GM23338 (cell line): ENCODE measurements at regions not wholly inside any gene's neighbourhood (a gene's known extent, or its start where the extent isn't known, plus 50 kb on each side); places are given as distances from the start of the nearest gene placed in this dataset.

Source experiments
- ATAC-seq: fragments of 200-7000 bp; cut with Tn5 transposase; 3 replicates; pipeline ENCODE4 v1.9.1; 2020
- DNase-seq: peaks from one replicate; pipeline ENCODE4 v3.0.0-alpha.2; 2015; ENCODE audit warnings: low spot score
- H2AFZ ChIP-seq: fragments of 200-600 bp; sonication (generic); 2 replicates; pipeline ENCODE4 v1.8.0; 2016; ENCODE audit warnings: antibody characterized with exemption, mild to moderate bottlenecking, moderate library complexity
- H3F3A ChIP-seq: fragments of 200-600 bp; sonication (generic); replicated peaks from 2 replicates; pipeline ENCODE4 v1.8.0; 2017; ENCODE audit warnings: antibody characterized with exemption, mixed run types, low read depth
- H3K27ac ChIP-seq: fragments of 200-600 bp; sonication (generic); 2 replicates; pipeline ENCODE4 v1.6.1; 2016; ENCODE audit warnings: low read depth
- H3K27me3 ChIP-seq: fragments of 200-600 bp; sonication (generic); 2 replicates; pipeline ENCODE4 v1.8.0; 2016; ENCODE audit warnings: mild to moderate bottlenecking, mixed run types, moderate library complexity; ENCODE audit not compliant: insufficient read depth
- H3K36me3 ChIP-seq: fragments of 200-600 bp; sonication (generic); 2 replicates; pipeline ENCODE4 v1.8.0; 2016; ENCODE audit warnings: mild to moderate bottlenecking; ENCODE audit not compliant: insufficient read depth
- H3K4me1 ChIP-seq: fragments of 200-600 bp; sonication (generic); 2 replicates; pipeline ENCODE4 v1.8.0; 2016; ENCODE audit warnings: mild to moderate bottlenecking, moderate library complexity; ENCODE audit not compliant: insufficient read depth
- H3K4me2 ChIP-seq: fragments of 200-600 bp; sonication (generic); 2 replicates; pipeline ENCODE4 v1.7.1; 2017; ENCODE audit warnings: mixed run types
- H3K4me3 ChIP-seq: fragments of 200-600 bp; sonication (generic); 2 replicates; pipeline ENCODE4 v1.6.1; 2016; ENCODE audit warnings: mixed run types
- H3K79me2 ChIP-seq: fragments of 200-600 bp; sonication (generic); replicated peaks from 2 replicates; pipeline ENCODE4 v1.8.0; 2017; ENCODE audit warnings: mild to moderate bottlenecking; ENCODE audit not compliant: insufficient read depth
- H3K9me2 ChIP-seq: fragments of 200-600 bp; sonication (generic); 2 replicates; pipeline ENCODE4 v1.8.0; 2017; ENCODE audit not compliant: insufficient read depth
- H4K20me1 ChIP-seq: fragments of 200-600 bp; sonication (generic); replicated peaks from 2 replicates; pipeline ENCODE4 v1.8.0; 2017; ENCODE audit warnings: mild to moderate bottlenecking; ENCODE audit not compliant: insufficient read depth
- H3K27ac Mint-ChIP-seq: 2 replicates; pipeline ENCODE4 v1.8.0; 2020; ENCODE audit warnings: inconsistent platforms, mild to moderate bottlenecking, moderate library complexity, mixed read lengths
- H3K27me3 Mint-ChIP-seq: 3 replicates; pipeline ENCODE4 v1.8.0; 2022; ENCODE audit warnings: low read depth, mild to moderate bottlenecking, moderate library complexity, mixed read lengths, inconsistent platforms; ENCODE audit not compliant: insufficient read depth, poor library complexity
- H3K36me3 Mint-ChIP-seq: 3 replicates; pipeline ENCODE4 v1.8.0; 2021; ENCODE audit warnings: low read depth, mild to moderate bottlenecking, inconsistent platforms, moderate library complexity, mixed read lengths
- H3K4me1 Mint-ChIP-seq: 3 replicates; pipeline ENCODE4 v1.8.0; 2020; ENCODE audit warnings: mild to moderate bottlenecking, inconsistent platforms, mixed read lengths
- H3K4me3 Mint-ChIP-seq: 3 replicates; pipeline ENCODE4 v1.8.0; 2021; ENCODE audit warnings: moderate library complexity, mild to moderate bottlenecking, inconsistent platforms, mixed read lengths
- H3K9me3 Mint-ChIP-seq: 3 replicates; pipeline ENCODE4 v1.8.0; 2020; ENCODE audit warnings: moderate library complexity, mild to moderate bottlenecking, inconsistent platforms, mixed read lengths
- CREB1 ChIP-seq: fragments of 250-450 bp; sonication (Bioruptor Pico); IDR thresholded peaks from 2 replicates; pipeline ENCODE4 v1.5.0; 2020; ENCODE audit warnings: low read depth, mild to moderate bottlenecking, moderate library complexity
- EZH2 ChIP-seq: fragments of 200-600 bp; sonication (generic); IDR thresholded peaks from one replicate; pipeline ENCODE4 v1.8.0; 2017; ENCODE audit warnings: antibody characterized with exemption, mild to moderate bottlenecking, low read depth; ENCODE audit not compliant: unreplicated experiment
- EZH2phosphoT487 ChIP-seq: fragments of 200-600 bp; sonication (generic); IDR thresholded peaks from one replicate; pipeline ENCODE4 v1.8.1; 2018; ENCODE audit warnings: antibody characterized with exemption; ENCODE audit not compliant: unreplicated experiment
- JUNB ChIP-seq: IDR thresholded peaks from one replicate; pipeline ENCODE4 v1.6.1; 2016; ENCODE audit warnings: antibody characterized with exemption; ENCODE audit not compliant: unreplicated experiment
- NANOG ChIP-seq: IDR thresholded peaks from 2 replicates; pipeline ENCODE4 v1.6.1; 2016; ENCODE audit warnings: antibody characterized with exemption, borderline replicate concordance
- POLR2AphosphoS5 ChIP-seq: IDR thresholded peaks from 2 replicates; pipeline ENCODE4 v1.6.1; 2016; ENCODE audit warnings: antibody characterized with exemption, low read depth
- STAT1 ChIP-seq: IDR thresholded peaks from one replicate; pipeline ENCODE4 v1.6.1; 2016; ENCODE audit warnings: antibody characterized with exemption; ENCODE audit not compliant: unreplicated experiment
- ZNF114 ChIP-seq: fragments of 250-450 bp; sonication (Bioruptor Pico); IDR thresholded peaks from 2 replicates; pipeline ENCODE4 v1.5.0; 2020; ENCODE audit warnings: mild to moderate bottlenecking, moderate library complexity
- ZNF331 ChIP-seq: fragments of 250-450 bp; sonication (Bioruptor Pico); IDR thresholded peaks from 2 replicates; pipeline ENCODE4 v1.5.0; 2020; ENCODE audit warnings: low read depth, mild to moderate bottlenecking, moderate library complexity
- TF ChIP-seq, protein P1 (sequence below): fragments of 250-450 bp; sonication (Bioruptor Pico); IDR thresholded peaks from 2 replicates; pipeline ENCODE4 v1.5.0; 2020; ENCODE audit warnings: mild to moderate bottlenecking, moderate library complexity
- TF ChIP-seq, protein P2 (sequence below), 2 experiments: fragments of 200-600 bp in 1 of 2; sonication (generic) in 1 of 2; conservative IDR thresholded peaks; 2 replicates each; pipeline versions ENCODE4 v1.5.1 to v1.6.1; 2016 to 2017; ENCODE audit warnings: antibody characterized with exemption in 2 of 2, low read depth in 2 of 2, mild to moderate bottlenecking in 2 of 2, moderate library complexity in 1 of 2
- TF ChIP-seq, protein P3 (sequence below): IDR thresholded peaks from one replicate; pipeline ENCODE4 v1.6.1; 2018; ENCODE audit warnings: antibody characterized with exemption; ENCODE audit not compliant: unreplicated experiment
- TF ChIP-seq, protein P4 (sequence below): IDR thresholded peaks from 2 replicates; pipeline ENCODE4 v1.6.1; 2016; ENCODE audit warnings: antibody characterized with exemption

DNA sequence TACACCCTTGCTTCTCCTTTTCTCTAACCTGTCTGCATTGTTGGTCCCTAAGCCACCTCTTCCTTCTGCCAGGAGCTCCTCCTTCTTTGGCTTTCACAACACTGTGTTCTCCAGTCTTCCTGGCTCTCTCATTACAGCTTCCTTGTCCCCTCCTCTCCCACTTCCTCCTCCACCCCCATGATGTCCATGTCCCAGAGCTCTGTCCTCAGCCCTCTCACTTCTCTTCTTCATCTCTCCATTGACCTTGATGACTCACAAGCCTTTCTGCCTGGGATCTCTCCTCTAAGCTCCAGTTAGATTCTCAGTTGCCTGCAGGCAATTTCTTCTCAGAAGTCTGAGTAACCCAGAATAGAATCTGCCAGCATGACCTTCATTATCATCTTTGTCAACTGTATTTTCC, 100.3 kb upstream of the WASF3 start:
- no peak overlapping the region for H2AFZ ChIP-seq
- no peaks in the 10 kb centered on the region for H4K20me1 ChIP-seq
- TF ChIP-seq, protein P1, sequence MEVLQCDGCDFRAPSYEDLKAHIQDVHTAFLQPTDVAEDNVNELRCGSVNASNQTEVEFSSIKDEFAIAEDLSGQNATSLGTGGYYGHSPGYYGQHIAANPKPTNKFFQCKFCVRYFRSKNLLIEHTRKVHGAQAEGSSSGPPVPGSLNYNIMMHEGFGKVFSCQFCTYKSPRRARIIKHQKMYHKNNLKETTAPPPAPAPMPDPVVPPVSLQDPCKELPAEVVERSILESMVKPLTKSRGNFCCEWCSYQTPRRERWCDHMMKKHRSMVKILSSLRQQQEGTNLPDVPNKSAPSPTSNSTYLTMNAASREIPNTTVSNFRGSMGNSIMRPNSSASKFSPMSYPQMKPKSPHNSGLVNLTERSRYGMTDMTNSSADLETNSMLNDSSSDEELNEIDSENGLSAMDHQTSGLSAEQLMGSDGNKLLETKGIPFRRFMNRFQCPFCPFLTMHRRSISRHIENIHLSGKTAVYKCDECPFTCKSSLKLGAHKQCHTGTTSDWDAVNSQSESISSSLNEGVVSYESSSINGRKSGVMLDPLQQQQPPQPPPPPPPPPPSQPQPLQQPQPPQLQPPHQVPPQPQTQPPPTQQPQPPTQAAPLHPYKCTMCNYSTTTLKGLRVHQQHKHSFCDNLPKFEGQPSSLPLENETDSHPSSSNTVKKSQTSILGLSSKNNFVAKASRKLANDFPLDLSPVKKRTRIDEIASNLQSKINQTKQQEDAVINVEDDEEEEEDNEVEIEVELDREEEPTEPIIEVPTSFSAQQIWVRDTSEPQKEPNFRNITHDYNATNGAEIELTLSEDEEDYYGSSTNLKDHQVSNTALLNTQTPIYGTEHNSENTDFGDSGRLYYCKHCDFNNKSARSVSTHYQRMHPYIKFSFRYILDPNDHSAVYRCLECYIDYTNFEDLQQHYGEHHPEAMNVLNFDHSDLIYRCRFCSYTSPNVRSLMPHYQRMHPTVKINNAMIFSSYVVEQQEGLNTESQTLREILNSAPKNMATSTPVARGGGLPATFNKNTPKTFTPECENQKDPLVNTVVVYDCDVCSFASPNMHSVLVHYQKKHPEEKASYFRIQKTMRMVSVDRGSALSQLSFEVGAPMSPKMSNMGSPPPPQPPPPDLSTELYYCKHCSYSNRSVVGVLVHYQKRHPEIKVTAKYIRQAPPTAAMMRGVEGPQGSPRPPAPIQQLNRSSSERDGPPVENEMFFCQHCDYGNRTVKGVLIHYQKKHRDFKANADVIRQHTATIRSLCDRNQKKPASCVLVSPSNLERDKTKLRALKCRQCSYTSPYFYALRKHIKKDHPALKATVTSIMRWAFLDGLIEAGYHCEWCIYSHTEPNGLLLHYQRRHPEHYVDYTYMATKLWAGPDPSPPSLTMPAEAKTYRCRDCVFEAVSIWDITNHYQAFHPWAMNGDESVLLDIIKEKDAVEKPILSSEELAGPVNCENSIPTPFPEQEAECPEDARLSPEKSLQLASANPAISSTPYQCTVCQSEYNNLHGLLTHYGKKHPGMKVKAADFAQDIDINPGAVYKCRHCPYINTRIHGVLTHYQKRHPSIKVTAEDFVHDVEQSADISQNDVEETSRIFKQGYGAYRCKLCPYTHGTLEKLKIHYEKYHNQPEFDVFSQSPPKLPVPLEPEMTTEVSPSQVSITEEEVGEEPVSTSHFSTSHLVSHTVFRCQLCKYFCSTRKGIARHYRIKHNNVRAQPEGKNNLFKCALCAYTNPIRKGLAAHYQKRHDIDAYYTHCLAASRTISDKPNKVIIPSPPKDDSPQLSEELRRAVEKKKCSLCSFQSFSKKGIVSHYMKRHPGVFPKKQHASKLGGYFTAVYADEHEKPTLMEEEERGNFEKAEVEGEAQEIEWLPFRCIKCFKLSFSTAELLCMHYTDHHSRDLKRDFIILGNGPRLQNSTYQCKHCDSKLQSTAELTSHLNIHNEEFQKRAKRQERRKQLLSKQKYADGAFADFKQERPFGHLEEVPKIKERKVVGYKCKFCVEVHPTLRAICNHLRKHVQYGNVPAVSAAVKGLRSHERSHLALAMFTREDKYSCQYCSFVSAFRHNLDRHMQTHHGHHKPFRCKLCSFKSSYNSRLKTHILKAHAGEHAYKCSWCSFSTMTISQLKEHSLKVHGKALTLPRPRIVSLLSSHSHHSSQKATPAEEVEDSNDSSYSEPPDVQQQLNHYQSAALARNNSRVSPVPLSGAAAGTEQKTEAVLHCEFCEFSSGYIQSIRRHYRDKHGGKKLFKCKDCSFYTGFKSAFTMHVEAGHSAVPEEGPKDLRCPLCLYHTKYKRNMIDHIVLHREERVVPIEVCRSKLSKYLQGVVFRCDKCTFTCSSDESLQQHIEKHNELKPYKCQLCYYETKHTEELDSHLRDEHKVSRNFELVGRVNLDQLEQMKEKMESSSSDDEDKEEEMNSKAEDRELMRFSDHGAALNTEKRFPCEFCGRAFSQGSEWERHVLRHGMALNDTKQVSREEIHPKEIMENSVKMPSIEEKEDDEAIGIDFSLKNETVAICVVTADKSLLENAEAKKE (CRISPR knock-in tag) = no peak
- TF ChIP-seq, protein P2, sequence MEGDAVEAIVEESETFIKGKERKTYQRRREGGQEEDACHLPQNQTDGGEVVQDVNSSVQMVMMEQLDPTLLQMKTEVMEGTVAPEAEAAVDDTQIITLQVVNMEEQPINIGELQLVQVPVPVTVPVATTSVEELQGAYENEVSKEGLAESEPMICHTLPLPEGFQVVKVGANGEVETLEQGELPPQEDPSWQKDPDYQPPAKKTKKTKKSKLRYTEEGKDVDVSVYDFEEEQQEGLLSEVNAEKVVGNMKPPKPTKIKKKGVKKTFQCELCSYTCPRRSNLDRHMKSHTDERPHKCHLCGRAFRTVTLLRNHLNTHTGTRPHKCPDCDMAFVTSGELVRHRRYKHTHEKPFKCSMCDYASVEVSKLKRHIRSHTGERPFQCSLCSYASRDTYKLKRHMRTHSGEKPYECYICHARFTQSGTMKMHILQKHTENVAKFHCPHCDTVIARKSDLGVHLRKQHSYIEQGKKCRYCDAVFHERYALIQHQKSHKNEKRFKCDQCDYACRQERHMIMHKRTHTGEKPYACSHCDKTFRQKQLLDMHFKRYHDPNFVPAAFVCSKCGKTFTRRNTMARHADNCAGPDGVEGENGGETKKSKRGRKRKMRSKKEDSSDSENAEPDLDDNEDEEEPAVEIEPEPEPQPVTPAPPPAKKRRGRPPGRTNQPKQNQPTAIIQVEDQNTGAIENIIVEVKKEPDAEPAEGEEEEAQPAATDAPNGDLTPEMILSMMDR (conservative IDR thresholded peaks at IDR 0.05; ENCODE audit: low read depth in 2 of 2) = no peak
- TF ChIP-seq, protein P3, sequence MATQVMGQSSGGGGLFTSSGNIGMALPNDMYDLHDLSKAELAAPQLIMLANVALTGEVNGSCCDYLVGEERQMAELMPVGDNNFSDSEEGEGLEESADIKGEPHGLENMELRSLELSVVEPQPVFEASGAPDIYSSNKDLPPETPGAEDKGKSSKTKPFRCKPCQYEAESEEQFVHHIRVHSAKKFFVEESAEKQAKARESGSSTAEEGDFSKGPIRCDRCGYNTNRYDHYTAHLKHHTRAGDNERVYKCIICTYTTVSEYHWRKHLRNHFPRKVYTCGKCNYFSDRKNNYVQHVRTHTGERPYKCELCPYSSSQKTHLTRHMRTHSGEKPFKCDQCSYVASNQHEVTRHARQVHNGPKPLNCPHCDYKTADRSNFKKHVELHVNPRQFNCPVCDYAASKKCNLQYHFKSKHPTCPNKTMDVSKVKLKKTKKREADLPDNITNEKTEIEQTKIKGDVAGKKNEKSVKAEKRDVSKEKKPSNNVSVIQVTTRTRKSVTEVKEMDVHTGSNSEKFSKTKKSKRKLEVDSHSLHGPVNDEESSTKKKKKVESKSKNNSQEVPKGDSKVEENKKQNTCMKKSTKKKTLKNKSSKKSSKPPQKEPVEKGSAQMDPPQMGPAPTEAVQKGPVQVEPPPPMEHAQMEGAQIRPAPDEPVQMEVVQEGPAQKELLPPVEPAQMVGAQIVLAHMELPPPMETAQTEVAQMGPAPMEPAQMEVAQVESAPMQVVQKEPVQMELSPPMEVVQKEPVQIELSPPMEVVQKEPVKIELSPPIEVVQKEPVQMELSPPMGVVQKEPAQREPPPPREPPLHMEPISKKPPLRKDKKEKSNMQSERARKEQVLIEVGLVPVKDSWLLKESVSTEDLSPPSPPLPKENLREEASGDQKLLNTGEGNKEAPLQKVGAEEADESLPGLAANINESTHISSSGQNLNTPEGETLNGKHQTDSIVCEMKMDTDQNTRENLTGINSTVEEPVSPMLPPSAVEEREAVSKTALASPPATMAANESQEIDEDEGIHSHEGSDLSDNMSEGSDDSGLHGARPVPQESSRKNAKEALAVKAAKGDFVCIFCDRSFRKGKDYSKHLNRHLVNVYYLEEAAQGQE = no peak
- TF ChIP-seq STAT1 (no peak), JUNB (no peak), ZNF331 (no peak), POLR2AphosphoS5 (no peak), CREB1 (CRISPR knock-in tag) (no peak), NANOG (no peak), EZH2phosphoT487 (no peak), ZNF114 (CRISPR knock-in tag) (no peak), EZH2 (no peak)
- TF ChIP-seq, protein P4, sequence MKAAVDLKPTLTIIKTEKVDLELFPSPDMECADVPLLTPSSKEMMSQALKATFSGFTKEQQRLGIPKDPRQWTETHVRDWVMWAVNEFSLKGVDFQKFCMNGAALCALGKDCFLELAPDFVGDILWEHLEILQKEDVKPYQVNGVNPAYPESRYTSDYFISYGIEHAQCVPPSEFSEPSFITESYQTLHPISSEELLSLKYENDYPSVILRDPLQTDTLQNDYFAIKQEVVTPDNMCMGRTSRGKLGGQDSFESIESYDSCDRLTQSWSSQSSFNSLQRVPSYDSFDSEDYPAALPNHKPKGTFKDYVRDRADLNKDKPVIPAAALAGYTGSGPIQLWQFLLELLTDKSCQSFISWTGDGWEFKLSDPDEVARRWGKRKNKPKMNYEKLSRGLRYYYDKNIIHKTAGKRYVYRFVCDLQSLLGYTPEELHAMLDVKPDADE = no peak
- DNase-seq (no peak), ATAC-seq (no peak)
- no peaks in the 10 kb centered on the region for H3K36me3 ChIP-seq
- no peaks in the 10 kb centered on the region for H3K27me3 ChIP-seq
- Mint-ChIP-seq H3K9me3 (no peaks in the 10 kb centered on the region), H3K4me3 (no peak overlapping the region), H3K36me3 (no peaks in the 10 kb centered on the region), H3K4me1 (no peaks in the 10 kb centered on the region), H3K27me3 (no peaks in the 10 kb centered on the region), H3K27ac (no peak overlapping the region)
- no peak overlapping the region for H3K27ac ChIP-seq
- H3K4me3 ChIP-seq = no peak overlapping the region
- H3K4me1 ChIP-seq = no peaks in the 10 kb centered on the region
- H3K9me2 ChIP-seq = 0 out of 2 replicates have a peak, but pooled peaks cover 4% of the 10 kb centered on the region
- no peaks in the 10 kb centered on the region for H3K79me2 ChIP-seq
- H3F3A ChIP-seq = no peaks in the 10 kb centered on the region
- no peak overlapping the region for H3K4me2 ChIP-seq
